Activated CD8-positive, alpha-beta memory T cell treated with anti-CD3 and anti-CD28 coated beads, Interleukin-2, amount 50 U/mL, for 48 hours (primary cell): ENCODE measurements at regions not wholly inside any gene's neighbourhood (a gene's known extent, or its start where the extent isn't known, plus 50 kb on each side); places are given as distances from the start of the nearest gene placed in this dataset.
A peak's percentile ranks its signal among the peaks of the same experiment; 100 is the strongest.

Source experiments
- DNase-seq: peaks from one replicate; pipeline ENCODE4 v3.0.0-alpha.2; 2020

GRCh38 chr9:88077071-88077617 is 61.1 kb downstream of the SPATA31C2 start:
- no peak for DNase-seq

GRCh38 chr9:88076286-88077070 is 61.8 kb downstream of the SPATA31C2 start:
- peak; percentile 71 for DNase-seq

DNA sequence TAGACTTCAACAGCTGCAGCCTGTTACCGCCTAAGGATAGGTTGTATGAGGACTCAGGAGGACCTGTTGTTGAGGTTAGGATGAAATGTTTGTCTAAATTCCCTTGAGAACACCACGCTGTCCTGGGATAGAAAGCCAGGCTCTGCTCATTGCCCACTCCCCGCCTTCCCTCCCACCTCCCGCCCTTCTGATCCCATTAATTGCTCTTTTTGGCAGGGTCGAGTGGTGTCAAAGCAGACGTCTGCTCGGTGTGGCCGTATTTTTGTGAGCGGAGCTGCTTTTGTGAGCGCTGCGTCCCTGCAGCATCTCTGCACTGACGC is 62.3 kb downstream of the SPATA31C2 start:
- no peak for DNase-seq

GRCh38 chr9:88075506-88075905 is 62.8 kb downstream of the SPATA31C2 start:
- DNase-seq: no peak

- DNase-seq: no peak
Measured at GRCh38 chr9:88074931-88075330, 63.3 kb downstream of the SPATA31C2 start.

- DNase-seq: no peak
Measured at GRCh38 chr9:88072831-88073375, 65.4 kb downstream of the SPATA31C2 start.

DNA sequence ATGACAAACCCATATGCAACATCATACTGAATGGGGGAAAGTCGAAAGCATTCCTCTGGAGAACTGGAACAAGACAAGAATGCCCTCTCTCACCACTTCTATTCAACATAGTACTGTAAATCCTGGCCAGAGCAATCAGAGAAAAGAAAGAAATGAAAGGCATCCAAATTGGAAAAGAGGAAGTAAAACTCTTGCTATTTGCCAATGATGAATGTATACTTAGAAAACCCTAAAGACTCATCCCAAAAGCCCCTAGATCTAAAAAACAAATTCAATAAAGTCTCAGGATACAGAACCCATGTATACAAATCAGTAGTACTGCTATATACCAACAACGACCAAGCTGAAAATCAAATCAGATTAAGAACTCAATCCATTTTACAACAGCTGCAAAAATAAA is 66.9 kb downstream of the SPATA31C2 start:
- DNase-seq: no peak

- no peak for DNase-seq
Measured at GRCh38 chr9:88065619-88066018, 72.7 kb downstream of the SPATA31C2 start.

DNA sequence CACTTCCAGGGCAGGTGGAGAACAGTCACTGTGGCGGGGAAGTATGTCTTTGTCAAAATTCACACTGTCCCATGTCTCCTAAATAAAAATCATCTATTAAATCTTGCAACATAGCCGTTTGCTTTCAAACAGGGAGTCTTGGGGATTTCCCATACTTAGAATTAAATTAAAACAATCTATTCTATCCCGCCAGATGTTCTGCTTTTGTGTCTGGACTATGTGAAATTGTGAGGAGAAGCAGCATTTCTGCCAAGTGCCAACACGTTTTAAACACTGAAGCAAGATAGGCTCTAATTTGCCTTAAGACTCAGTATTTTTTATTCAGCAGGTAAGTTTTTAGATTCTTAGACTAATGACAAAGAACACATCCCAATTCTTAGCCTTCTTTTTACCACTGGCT is 73.7 kb downstream of the SPATA31C2 start:
- no peak for DNase-seq

DNA sequence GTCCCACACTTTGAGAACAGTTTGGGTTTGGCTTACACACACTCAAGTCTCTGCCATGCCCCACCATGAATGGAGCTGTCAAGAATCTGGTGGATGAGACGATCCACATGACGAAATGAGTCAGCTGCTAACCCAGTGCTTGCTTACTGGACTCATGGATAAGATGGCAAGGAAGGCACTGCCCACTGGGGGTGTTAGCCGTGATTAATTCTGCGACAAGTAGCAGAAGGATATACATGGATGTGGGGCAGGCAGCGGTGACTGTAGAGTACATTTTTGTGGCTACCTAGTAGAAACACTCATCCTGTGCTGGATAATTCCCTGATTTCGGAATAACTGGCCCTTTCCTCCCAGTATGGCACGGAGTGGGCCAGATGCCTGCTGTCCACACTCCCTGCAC is 77.5 kb downstream of the SPATA31C2 start:
- no peak for DNase-seq

- DNase-seq: no peak
Measured at GRCh38 chr9:88059469-88059868, 78.8 kb downstream of the SPATA31C2 start.

DNA sequence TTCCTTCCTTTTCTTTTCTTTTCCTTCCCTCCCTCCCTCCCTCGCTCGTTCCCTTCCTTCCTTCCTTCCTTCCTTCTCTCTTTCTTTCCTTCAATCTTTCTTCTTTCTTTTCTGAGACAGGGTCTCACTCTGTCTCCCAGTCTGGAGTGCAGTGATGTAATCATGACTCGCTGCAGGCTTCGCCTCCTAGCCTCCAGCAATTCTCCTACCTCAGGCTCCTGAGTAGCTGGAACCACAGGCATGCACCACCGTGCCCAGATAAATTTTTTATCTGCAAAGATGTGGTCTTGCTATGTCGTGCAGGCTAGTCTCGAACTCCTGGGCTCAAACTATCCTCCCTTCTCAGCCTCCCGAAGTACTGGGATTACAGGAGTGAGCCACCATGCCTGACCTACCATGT is 81.4 kb downstream of the SPATA31C2 start:
- no peak for DNase-seq

DNA sequence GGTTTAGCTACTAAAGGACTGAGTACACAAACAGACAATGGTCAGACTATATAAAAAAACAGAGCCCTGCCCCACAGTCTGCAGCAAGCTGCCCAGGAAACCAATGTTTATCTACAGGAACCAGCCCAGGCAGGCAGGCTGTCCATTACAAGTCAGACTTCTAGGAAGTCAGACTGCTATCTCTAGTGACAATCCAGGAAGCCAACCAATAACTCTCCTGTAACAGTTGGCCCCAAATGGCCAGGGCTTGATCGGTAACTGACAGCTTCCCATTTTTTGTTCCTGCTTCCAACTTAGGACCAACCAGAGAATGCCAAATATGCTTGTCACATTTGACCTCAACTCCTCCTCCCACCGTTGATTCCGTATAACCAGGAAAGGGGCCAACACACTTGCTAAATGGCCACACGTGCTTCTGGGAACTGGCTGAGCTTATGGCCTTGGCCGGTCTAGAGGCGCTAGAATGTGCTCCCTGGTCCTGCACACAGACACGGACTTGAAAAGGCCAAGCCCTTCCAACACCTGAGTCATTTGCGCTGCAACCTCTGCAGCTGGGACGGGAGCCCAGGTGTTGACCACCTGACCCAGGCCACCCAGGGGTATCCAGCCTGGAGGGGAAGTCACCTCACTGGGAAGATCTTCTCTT is 79.6 kb upstream of the CDK20 start:
- no peak for DNase-seq

DNA sequence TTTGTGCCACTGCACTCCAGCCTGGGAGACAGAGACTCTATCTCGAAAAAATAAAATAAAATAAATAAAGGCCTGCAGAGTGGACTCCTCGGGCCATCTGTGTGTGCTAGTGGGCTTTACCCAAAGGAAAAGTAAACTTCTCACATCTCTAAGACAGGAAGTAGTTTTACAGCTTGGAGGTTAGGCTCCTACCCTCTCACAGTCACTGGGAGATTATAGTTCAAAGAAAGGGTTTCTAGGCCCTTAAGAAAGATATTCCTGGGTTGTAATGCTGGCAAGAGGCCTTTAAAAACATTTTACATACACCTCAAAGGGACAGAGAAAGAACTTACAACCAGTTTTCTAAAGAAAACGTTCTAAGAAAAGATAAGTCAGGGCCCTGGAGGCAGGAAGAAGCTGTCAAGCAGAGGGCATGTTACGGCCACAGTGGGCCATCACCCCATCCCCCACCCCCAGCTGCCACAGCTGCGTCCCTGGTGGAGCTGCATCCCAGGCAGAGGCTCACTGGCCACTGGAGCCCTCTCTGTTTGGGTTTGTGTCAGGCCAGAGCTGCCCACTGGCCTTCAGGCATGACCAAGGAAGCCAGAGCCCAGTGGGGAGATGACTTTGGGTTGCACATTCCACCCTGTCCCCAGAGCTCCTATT is 78.1 kb upstream of the CDK20 start:
- no peak for DNase-seq

- no peak for DNase-seq
Measured at GRCh38 chr9:88051138-88051537, 76.8 kb upstream of the CDK20 start.

DNA sequence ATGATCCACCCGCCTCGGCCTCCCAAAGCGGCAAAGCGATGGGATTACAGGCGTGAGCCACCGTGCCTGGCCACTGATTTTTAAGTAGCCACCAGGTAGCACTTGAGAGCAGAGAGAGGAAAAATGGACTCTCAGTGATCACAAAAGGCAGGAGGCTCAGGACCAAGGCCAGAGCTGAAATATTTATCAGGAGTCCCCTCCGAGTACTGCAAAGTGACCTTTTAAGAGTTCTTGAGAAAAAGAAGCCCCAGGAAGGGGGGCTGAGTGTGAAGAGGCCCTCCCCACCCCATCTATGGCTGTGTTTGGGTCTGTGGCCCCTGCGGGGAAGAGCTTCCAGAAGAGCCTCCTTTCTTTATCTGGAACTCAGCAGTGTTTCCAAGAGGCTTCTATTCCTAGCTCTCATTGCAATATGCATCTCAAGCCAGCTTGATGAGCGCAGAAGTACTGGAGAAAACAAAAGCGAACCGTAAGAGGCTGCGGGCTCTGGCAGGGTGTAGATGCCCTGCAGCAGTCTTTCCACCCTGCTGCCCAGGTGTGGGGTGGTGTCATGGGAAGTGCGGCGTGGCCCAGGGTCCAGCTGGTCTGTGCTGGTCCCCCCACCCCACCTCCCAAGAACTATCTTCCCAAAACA is 75.5 kb upstream of the CDK20 start:
- DNase-seq: no peak

DNA sequence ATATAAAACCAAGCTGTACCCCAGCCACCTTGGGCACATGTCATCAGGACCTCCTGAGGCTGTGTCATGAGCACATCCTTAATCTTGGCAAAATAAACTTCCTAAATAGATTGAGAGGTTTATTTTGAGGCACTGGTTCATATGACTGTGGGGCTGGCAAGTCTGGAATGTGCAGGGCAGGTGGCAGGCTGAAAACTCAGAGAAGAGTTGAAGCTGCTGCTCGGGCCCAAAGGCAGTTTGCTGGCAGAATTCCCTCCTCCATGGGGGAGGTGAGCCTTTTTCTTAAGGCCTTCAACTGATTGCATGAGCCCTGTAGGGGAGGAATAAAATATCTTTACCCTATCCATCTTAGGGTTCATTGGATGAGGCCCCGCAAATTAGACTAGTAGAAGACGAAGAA is 72.2 kb upstream of the CDK20 start:
- DNase-seq: no peak

DNA sequence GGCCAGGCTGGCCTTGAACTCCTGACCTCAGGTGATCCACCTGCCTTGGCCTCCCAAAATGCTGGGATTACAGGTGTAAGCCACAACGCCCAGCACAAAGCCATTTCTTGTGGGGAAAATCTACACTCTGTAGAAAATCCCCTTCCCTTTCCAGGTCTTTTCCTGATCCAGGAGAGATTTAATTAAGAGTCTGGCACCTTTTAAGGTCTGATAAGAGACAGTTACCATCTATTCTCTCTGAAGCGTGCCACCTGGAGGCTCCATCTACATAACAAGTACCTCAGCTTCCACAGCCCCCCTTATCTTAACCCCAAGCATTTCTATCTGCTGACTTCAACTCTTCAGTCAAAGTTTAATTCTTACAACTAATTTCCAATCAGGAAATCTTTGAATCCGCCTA is 71.4 kb upstream of the CDK20 start:
- DNase-seq: no peak

DNA sequence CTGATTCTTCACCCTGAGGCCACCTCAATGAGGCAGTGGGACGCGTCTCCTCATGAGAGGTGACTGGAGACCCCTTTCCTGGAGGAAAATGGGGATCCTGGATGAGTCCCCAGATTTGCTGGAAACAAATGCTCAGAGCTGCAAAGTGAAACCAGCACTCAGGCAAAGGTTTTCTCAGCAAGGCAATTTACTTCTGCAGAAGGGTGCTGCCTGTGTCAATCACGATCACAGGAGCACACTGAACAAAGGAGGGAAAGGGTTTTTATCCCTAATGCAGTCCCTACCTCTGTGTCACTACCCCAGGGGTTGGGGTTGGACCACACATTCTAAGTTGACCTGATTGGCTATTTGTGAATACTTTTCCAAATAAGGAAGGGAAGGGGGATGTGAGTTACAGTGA is 69.9 kb upstream of the CDK20 start:
- DNase-seq: no peak

GRCh38 chr9:88043647-88044046 is 69.3 kb upstream of the CDK20 start:
- DNase-seq: no peak

DNA sequence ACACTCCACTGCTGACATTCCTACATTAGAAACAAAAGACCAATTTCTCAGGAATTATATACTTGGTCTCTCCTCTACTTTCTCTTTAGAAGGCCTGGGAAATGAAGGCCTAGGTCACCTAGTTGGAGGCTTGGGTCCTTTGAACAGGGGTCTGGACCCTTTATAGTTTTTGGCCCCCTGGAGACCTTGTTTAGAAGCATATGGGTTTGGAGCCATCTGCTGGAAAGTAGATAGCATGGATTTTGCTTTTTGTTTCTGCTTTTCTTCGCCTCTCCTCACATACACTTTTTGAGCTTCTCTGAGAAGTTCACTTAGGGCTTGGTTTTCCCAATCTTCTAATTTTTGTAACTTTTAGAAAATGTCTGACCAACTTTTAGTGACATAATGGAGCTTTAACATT is 67.1 kb upstream of the CDK20 start:
- no peak for DNase-seq

DNA sequence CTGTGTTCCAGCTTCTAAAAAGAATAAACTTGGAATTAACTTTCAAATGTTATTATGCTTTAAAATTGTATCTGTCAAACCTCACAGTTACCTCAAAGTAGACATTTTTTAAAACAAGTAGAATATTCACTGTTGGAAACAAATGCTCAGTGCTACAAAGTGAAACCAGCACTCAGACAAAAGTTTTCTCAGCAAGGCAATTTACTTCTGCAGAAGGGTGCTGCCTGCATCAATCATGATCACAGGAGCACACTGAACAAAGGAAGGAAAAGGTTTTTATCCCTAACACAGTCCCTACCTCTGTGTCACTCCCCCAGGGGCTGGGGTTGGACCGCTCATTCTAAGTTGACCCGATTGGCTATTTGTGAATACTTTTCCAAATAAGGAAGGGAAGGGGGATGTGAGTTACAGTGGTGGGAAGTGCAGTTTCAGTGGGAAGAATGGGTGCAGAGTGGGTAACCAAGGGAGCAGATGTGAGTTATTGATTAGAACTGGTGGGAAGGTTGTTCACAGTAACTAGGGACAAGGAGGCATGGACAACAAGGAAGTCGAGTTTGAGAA is 63.0 kb upstream of the CDK20 start:
- DNase-seq: no peak

DNA sequence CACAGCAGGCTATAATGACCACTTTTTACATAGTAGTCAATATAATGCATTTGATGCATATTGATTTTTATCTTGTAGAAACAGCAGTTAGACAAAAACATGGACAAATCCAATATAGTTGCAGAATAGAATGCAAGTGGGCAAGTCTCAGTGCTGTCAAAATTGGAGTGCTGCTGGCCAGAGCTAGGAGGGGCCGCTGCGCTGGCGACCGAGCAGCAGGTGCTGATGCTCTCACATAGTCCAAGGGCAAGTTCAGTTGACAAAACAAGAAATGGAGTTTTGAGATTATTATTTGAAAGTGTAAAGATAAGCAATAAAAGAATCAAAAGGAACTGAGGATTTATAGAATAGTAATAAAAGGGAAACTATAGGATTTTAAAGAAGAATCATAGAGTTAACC is 60.6 kb upstream of the CDK20 start:
- DNase-seq: no peak
